GM12878 (cell line): ENCODE measurements at regions not wholly inside any gene's neighbourhood (a gene's known extent, or its start where the extent isn't known, plus 50 kb on each side); places are given as distances from the start of the nearest gene placed in this dataset.

Experiments
- ATAC-seq: fragments of 200-7000 bp; cut with Tn5 transposase; 3 replicates; pipeline ENCODE4 v1.9.1; 2020; ENCODE audit warnings: mild to moderate bottlenecking, moderate library complexity
- BruUV-seq: library from RNA; stranded (reverse); fragments of 400-500 nt; replicated peaks from 2 replicates; lab custom pipeline; 2021; lab: Mats Ljungman, UMichigan
- CTCF ChIA-PET: fragments of 300-600 bp; sonication (Branson Sonifier 250); formaldehyde crosslinking; extraction: SDS; loops from one replicate; lab custom pipeline; 2021; ENCODE audit warnings: inconsistent platforms; lab: Yijun Ruan, JAX
- POLR2A ChIA-PET: fragments of 350-600 bp; formaldehyde crosslinking; extraction: SDS; loops from one replicate; lab custom pipeline; 2021; ENCODE audit warnings: inconsistent platforms; lab: Charles Lee
- RAD21 ChIA-PET: fragments of 300-600 bp; sonication (Branson Sonifier 250); formaldehyde crosslinking; loops from one replicate; lab custom pipeline; 2023; ENCODE audit warnings: antibody characterized with exemption; ENCODE audit not compliant: unreplicated experiment; lab: Charles Lee
- SMC1A ChIA-PET: fragments of 300-600 bp; sonication (Branson Sonifier 250); formaldehyde crosslinking; loops from one replicate; lab custom pipeline; 2023; ENCODE audit not compliant: unreplicated experiment, uncharacterized antibody; lab: Charles Lee
- DNase-seq: peaks from one replicate; pipeline ENCODE4 v3.0.0-alpha.2; 2011; ENCODE audit warnings: low read depth, low spot score
- FAIRE-seq: peaks from 3 replicates; lab custom pipeline; 2011; peaks lifted over from hg19 to GRCh38; lab: Jason Lieb, UNC
- H2AFZ ChIP-seq: 2 replicates; pipeline ENCODE4 v1.6.0; 2011; ENCODE audit warnings: low read depth, low read length, control low read depth; ENCODE audit not compliant: control insufficient read depth
- H3K27ac ChIP-seq: 2 replicates; pipeline ENCODE4 v1.5.1; 2011; ENCODE audit warnings: control low read depth; ENCODE audit not compliant: control insufficient read depth, insufficient read depth
- H3K27me3 ChIP-seq, 2 experiments: replicated peaks in 1 of 2; 2 replicates each; pipeline versions ENCODE4 v1.6.0 to v1.6.1; 2011; ENCODE audit warnings: low read length in 1 of 2; ENCODE audit not compliant: control insufficient read depth in 2 of 2, insufficient read depth in 2 of 2
- H3K36me3 ChIP-seq, 2 experiments: 2 replicates each; pipeline ENCODE4 v1.5.1; 2011; ENCODE audit warnings: low read length in 1 of 2; ENCODE audit not compliant: control insufficient read depth in 2 of 2, insufficient read depth in 2 of 2
- H3K4me1 ChIP-seq: 2 replicates; pipeline ENCODE4 v1.6.1; 2011; ENCODE audit warnings: mild to moderate bottlenecking, low read length, moderate library complexity, mixed read lengths; ENCODE audit not compliant: control insufficient read depth, insufficient read depth
- H3K4me2 ChIP-seq: 2 replicates; pipeline ENCODE4 v1.6.0; 2011; ENCODE audit warnings: control low read depth; ENCODE audit not compliant: control insufficient read depth, insufficient read depth
- H3K4me3 ChIP-seq: fragments of 200-600 bp; sonication (generic); 2 replicates; pipeline ENCODE4 v1.5.1; 2016
- H3K79me2 ChIP-seq: 2 replicates; pipeline ENCODE4 v1.6.0; 2011; ENCODE audit warnings: low read length; ENCODE audit not compliant: control insufficient read depth, insufficient read depth
- H3K9ac ChIP-seq: 2 replicates; pipeline ENCODE4 v1.8.0; 2011; ENCODE audit warnings: low read length, control low read depth, mixed read lengths; ENCODE audit not compliant: control insufficient read depth, insufficient read depth
- H3K9me3 ChIP-seq: replicated peaks from 3 replicates; pipeline ENCODE4 v1.5.1; 2011; ENCODE audit warnings: mild to moderate bottlenecking, low read length; ENCODE audit not compliant: control insufficient read depth, insufficient read depth
- H4K20me1 ChIP-seq: 2 replicates; pipeline ENCODE4 v1.6.0; 2011; ENCODE audit not compliant: control insufficient read depth, insufficient read depth
- FOS ChIP-seq: IDR thresholded peaks from 3 replicates; pipeline ENCODE4 v1.6.1; 2011; ENCODE audit warnings: borderline replicate concordance; ENCODE audit not compliant: insufficient read length; ENCODE audit errors: extremely low read depth
- GATAD2B ChIP-seq: fragments of 450-650 bp; conservative IDR thresholded peaks from 2 replicates; pipeline ENCODE4 v1.6.1; 2017; ENCODE audit warnings: low read depth, mild to moderate bottlenecking, moderate library complexity
- MXI1 ChIP-seq: fragments of 150-350 bp; IDR thresholded peaks from 2 replicates; pipeline ENCODE4 v1.6.1; 2011; ENCODE audit warnings: low read depth, mild to moderate bottlenecking, inconsistent platforms, low read length, improper control_type of control experiment
- NR2F1 ChIP-seq: fragments of 450-650 bp; conservative IDR thresholded peaks from 2 replicates; pipeline ENCODE4 v1.6.1; 2017; ENCODE audit warnings: mild to moderate bottlenecking
- RFX5 ChIP-seq: IDR thresholded peaks from 2 replicates; pipeline ENCODE4 v1.6.1; 2011; ENCODE audit warnings: low read depth, low read length, improper control_type of control experiment
- STAT1 ChIP-seq: fragments of 450-650 bp; conservative IDR thresholded peaks from 2 replicates; pipeline ENCODE4 v1.6.1; 2014; ENCODE audit warnings: antibody characterized with exemption, mild to moderate bottlenecking
- STAT3 ChIP-seq: IDR thresholded peaks from 2 replicates; pipeline ENCODE4 v1.6.1; 2011; ENCODE audit warnings: low read depth, low read length, improper control_type of control experiment
- TCF7 ChIP-seq: IDR thresholded peaks from 2 replicates; pipeline ENCODE4 v1.6.1; 2014; ENCODE audit warnings: antibody characterized with exemption, borderline replicate concordance
- WRNIP1 ChIP-seq: IDR thresholded peaks from 2 replicates; pipeline ENCODE4 v1.6.1; 2011; ENCODE audit warnings: low read depth, low read length, improper control_type of control experiment, borderline replicate concordance
- YBX1 ChIP-seq: fragments of 450-650 bp; IDR thresholded peaks from 2 replicates; pipeline ENCODE4 v1.6.1; 2016; ENCODE audit warnings: antibody characterized with exemption
- ZBED1 ChIP-seq: IDR thresholded peaks from 2 replicates; pipeline ENCODE4 v1.6.1; 2016; ENCODE audit warnings: borderline replicate concordance
- ZZZ3 ChIP-seq: IDR thresholded peaks from 2 replicates; pipeline ENCODE4 v1.6.1; 2011; ENCODE audit warnings: low read depth; ENCODE audit not compliant: control insufficient read depth, insufficient read length
- WGBS: methylation state at CpG from one replicate; pipeline ENCODE4 v1.1.6; 2016; ENCODE audit warnings: low lambda C conversion rate; ENCODE audit not compliant: insufficient replicate concordance, insufficient coverage; ENCODE audit errors: missing lambda C conversion rate; 5-methylcytosine and 5-hydroxymethylcytosine counted together
- in situ Hi-C: fragments of 300-500 bp; cut with MboI; formaldehyde crosslinking; loops from 9 replicates; pipeline ENCODE4 v1.14.3; 2018; ENCODE audit warnings: mixed read lengths
- intact Hi-C: fragments of 100-400 bp; cut with micrococcal nuclease; formaldehyde crosslinking; loops from one replicate; pipeline ENCODE4 v1.14.2; 2022; ENCODE audit not compliant: unreplicated experiment
- TF ChIP-seq, protein P1 (sequence below): fragments of 450-650 bp; IDR thresholded peaks from 2 replicates; pipeline ENCODE4 v1.6.1; 2017; ENCODE audit warnings: borderline replicate concordance
- TF ChIP-seq, protein P2 (sequence below): fragments of 450-650 bp; IDR thresholded peaks from 2 replicates; pipeline ENCODE4 v1.6.1; 2017; ENCODE audit warnings: low read depth, mild to moderate bottlenecking, moderate library complexity

DNA sequence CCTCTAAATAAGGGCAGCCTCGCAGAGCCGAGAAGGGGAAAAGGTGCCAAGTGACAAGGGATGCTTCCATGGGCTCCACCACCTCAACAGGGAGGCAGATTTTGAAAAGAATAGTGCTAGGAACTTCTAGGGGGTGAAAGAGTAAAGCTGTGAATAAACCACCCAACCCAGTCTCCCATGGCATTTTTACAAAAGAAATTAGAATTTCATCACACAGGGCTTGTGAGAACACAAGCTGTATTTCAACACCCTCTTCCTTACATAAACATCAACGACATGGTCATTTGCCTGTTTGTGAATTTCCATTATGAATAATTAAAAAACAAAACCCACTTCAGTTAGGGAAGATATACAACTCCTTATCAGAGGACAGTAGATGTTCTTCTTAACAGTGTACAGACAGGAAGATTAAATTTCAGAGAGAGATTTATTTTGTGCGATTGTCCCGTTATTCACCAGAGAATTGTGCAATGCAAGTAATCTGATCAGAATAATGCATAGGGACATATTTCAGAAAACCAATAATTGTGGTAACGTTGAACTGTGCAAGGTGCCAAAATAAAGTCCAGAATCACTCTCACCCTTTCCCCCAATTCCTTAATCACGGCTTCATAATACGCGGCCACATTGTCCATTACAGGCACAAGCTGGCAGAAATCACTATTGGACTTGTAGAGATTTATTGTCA, 207.8 kb upstream of the MGMT start:
- intact Hi-C loops = no loop called here
- CTCF ChIA-PET = no interaction called here
- SMC1A ChIA-PET = no interaction called here

More for the DNA sequence above, 207.8 kb upstream of the MGMT start:
- DNase-seq (no peak), ATAC-seq (no peak), FAIRE-seq (no peak)
- H3K9me3 ChIP-seq = no peaks in the 10 kb centered on the region
- no peak overlapping the region for H3K9ac ChIP-seq
- BruUV-seq = no TSS peak
- H3K4me2 ChIP-seq = no peak overlapping the region
- TF ChIP-seq, protein P1, sequence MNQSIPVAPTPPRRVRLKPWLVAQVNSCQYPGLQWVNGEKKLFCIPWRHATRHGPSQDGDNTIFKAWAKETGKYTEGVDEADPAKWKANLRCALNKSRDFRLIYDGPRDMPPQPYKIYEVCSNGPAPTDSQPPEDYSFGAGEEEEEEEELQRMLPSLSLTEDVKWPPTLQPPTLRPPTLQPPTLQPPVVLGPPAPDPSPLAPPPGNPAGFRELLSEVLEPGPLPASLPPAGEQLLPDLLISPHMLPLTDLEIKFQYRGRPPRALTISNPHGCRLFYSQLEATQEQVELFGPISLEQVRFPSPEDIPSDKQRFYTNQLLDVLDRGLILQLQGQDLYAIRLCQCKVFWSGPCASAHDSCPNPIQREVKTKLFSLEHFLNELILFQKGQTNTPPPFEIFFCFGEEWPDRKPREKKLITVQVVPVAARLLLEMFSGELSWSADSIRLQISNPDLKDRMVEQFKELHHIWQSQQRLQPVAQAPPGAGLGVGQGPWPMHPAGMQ = no peak
- TF ChIP-seq FOS (no peak), NR2F1 (no peak), ZBED1 (no peak), MXI1 (no peak), WRNIP1 (no peak), TCF7 (no peak), ZZZ3 (no peak), YBX1 (no peak), STAT1 (no peak), STAT3 (no peak), RFX5 (no peak), GATAD2B (no peak)
- TF ChIP-seq, protein P2, sequence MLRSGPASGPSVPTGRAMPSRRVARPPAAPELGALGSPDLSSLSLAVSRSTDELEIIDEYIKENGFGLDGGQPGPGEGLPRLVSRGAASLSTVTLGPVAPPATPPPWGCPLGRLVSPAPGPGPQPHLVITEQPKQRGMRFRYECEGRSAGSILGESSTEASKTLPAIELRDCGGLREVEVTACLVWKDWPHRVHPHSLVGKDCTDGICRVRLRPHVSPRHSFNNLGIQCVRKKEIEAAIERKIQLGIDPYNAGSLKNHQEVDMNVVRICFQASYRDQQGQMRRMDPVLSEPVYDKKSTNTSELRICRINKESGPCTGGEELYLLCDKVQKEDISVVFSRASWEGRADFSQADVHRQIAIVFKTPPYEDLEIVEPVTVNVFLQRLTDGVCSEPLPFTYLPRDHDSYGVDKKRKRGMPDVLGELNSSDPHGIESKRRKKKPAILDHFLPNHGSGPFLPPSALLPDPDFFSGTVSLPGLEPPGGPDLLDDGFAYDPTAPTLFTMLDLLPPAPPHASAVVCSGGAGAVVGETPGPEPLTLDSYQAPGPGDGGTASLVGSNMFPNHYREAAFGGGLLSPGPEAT = no peak
- WGBS = 39% methylated on average over 9 of the region's 9 CpGs
- no peak overlapping the region for H3K27ac ChIP-seq
- no peaks in the 10 kb centered on the region for H3K79me2 ChIP-seq
- ChIA-PET RAD21 (no interaction called here), POLR2A (no interaction called here)
- H2AFZ ChIP-seq = no peak overlapping the region
- H3K4me1 ChIP-seq = no peaks in the 10 kb centered on the region
- H3K36me3 ChIP-seq = no peaks in the 10 kb centered on the region
- H3K27me3 ChIP-seq = no peaks in the 10 kb centered on the region
- no peaks in the 10 kb centered on the region for H4K20me1 ChIP-seq
- no peak overlapping the region for H3K4me3 ChIP-seq
- in situ Hi-C loops = no loop called here
